ENCODE measurements at regions not wholly inside any gene's neighbourhood (a gene's known extent, or its start where the extent isn't known, plus 50 kb on each side); places are given as distances from the start of the nearest gene placed in this dataset.

GRCh38 chr5:174173766-174174165 is 128.3 kb downstream of the NSG2 start:
- TF ChIP-seq CTCF (IDR thresholded peaks at IDR 0.05) (no peak), POLR2A (IDR thresholded peaks at IDR 0.05) (no peak)
